ENCODE measurements at regions not wholly inside any gene's neighbourhood (a gene's known extent, or its start where the extent isn't known, plus 50 kb on each side); places are given as distances from the start of the nearest gene placed in this dataset.

- TF ChIP-seq, protein P1, sequence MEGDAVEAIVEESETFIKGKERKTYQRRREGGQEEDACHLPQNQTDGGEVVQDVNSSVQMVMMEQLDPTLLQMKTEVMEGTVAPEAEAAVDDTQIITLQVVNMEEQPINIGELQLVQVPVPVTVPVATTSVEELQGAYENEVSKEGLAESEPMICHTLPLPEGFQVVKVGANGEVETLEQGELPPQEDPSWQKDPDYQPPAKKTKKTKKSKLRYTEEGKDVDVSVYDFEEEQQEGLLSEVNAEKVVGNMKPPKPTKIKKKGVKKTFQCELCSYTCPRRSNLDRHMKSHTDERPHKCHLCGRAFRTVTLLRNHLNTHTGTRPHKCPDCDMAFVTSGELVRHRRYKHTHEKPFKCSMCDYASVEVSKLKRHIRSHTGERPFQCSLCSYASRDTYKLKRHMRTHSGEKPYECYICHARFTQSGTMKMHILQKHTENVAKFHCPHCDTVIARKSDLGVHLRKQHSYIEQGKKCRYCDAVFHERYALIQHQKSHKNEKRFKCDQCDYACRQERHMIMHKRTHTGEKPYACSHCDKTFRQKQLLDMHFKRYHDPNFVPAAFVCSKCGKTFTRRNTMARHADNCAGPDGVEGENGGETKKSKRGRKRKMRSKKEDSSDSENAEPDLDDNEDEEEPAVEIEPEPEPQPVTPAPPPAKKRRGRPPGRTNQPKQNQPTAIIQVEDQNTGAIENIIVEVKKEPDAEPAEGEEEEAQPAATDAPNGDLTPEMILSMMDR (optimal IDR thresholded peaks at IDR 0.05 in 1 of 3, IDR thresholded peaks at IDR 0.05 in 1 of 3, conservative IDR thresholded peaks at IDR 0.05 in 1 of 3; ENCODE audit: extremely low read depth in 1 of 3, insufficient read depth in 2 of 3, low read length in 3 of 3) = no peak
- TF ChIP-seq EZH2 (IDR thresholded peaks at IDR 0.05; ENCODE audit: low read length) = no peak
Observed at GRCh38 chr6:40701352-40702007, 114.3 kb upstream of the LRFN2 start.
